ENCODE measurements at regions not wholly inside any gene's neighbourhood (a gene's known extent, or its start where the extent isn't known, plus 50 kb on each side); places are given as distances from the start of the nearest gene placed in this dataset.

GRCh38 chr6:105649192-105649591 is 246.3 kb upstream of the PREP start:
- Histone ChIP-seq H3K4me3 (no peak overlapping the region), H3K4me1 (no peaks in the 10 kb centered on the region), H3K27ac (no peak overlapping the region), H3K36me3 (no peaks in the 10 kb centered on the region), H3K9me3 (no peaks in the 10 kb centered on the region), H3K27me3 (no peaks in the 10 kb centered on the region)
- no peak for DNase-seq
- intact Hi-C loops (cut with DNase I; ENCODE audit: low total_unique reads): no loop called here
- TF ChIP-seq CTCF (IDR thresholded peaks at IDR 0.05): no peak
- TF ChIP-seq POLR2A (IDR thresholded peaks at IDR 0.05): no peak

- DNase-seq: no peak
- intact Hi-C loops (cut with DNase I; ENCODE audit: low total_unique reads): no loop called here
- no peak overlapping the region for H3K27ac ChIP-seq
- H3K27me3 ChIP-seq: no peaks in the 10 kb centered on the region
- TF ChIP-seq POLR2A (IDR thresholded peaks at IDR 0.05): no peak
- TF ChIP-seq CTCF (IDR thresholded peaks at IDR 0.05): no peak
- no peaks in the 10 kb centered on the region for H3K4me1 ChIP-seq
- H3K36me3 ChIP-seq: no peaks in the 10 kb centered on the region
- no peaks in the 10 kb centered on the region for H3K9me3 ChIP-seq
- no peak overlapping the region for H3K4me3 ChIP-seq
Measured at GRCh38 chr6:105648276-105648675, 245.4 kb upstream of the PREP start.

GRCh38 chr6:105646391-105646867 is 243.5 kb upstream of the PREP start:
- no peaks in the 10 kb centered on the region for H3K27me3 ChIP-seq
- no peaks in the 10 kb centered on the region for H3K36me3 ChIP-seq
- no peaks in the 10 kb centered on the region for H3K9me3 ChIP-seq
- H3K27ac ChIP-seq: no peak overlapping the region
- intact Hi-C loops (cut with DNase I; ENCODE audit: low total_unique reads): no loop called here
- no peak for DNase-seq
- no peaks in the 10 kb centered on the region for H3K4me1 ChIP-seq
- TF ChIP-seq POLR2A (IDR thresholded peaks at IDR 0.05) (no peak), CTCF (IDR thresholded peaks at IDR 0.05) (no peak)
- H3K4me3 ChIP-seq: no peak overlapping the region

- no peak for TF ChIP-seq CTCF (IDR thresholded peaks at IDR 0.05)
- no peak for TF ChIP-seq POLR2A (IDR thresholded peaks at IDR 0.05)
- Histone ChIP-seq H3K36me3 (no peaks in the 10 kb centered on the region), H3K4me3 (no peak overlapping the region), H3K4me1 (no peaks in the 10 kb centered on the region), H3K9me3 (no peaks in the 10 kb centered on the region), H3K27ac (no peak overlapping the region), H3K27me3 (no peaks in the 10 kb centered on the region)
- intact Hi-C loops (cut with DNase I; ENCODE audit: low total_unique reads): no loop called here
- DNase-seq: no peak
Measured at GRCh38 chr6:105645958-105646357, 243.1 kb upstream of the PREP start.

- Histone ChIP-seq H3K9me3 (no peaks in the 10 kb centered on the region), H3K27me3 (no peaks in the 10 kb centered on the region), H3K36me3 (no peaks in the 10 kb centered on the region), H3K4me3 (no peak overlapping the region), H3K27ac (no peak overlapping the region), H3K4me1 (no peaks in the 10 kb centered on the region)
- TF ChIP-seq CTCF (IDR thresholded peaks at IDR 0.05): no peak
- no peak for TF ChIP-seq POLR2A (IDR thresholded peaks at IDR 0.05)
- intact Hi-C loops (cut with DNase I; ENCODE audit: low total_unique reads): no loop called here
- DNase-seq: no peak
Measured at GRCh38 chr6:105645156-105645555, 242.3 kb upstream of the PREP start.
